ENCODE measurements at regions not wholly inside any gene's neighbourhood (a gene's known extent, or its start where the extent isn't known, plus 50 kb on each side); places are given as distances from the start of the nearest gene placed in this dataset.

DNA sequence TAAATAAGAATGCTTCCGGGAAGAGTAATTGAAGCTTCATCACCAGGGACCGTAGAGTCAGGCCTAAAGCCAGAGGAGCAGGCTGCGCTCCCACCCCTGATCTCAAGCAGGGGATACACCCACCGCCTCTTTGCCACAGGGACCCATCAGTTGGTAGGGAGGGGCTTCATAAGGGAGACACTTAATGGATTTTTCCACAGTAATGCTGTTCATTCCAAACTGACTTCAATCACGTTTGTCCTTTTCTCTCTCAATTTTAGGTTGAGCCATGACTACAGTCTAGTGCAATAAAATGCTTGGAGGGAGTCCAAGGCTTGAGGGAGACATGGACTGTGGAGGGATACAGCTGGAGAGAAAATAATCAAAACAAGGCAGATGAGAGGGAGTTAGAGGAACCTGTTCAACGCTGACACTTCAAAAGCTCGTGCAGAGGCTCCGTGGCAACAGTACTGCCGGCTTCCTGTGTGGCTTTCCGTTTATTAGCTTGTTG, 111.5 kb downstream of the SEC16B start:
- Histone ChIP-seq H3K9me3 (no peaks in the 10 kb centered on the region), H3K4me3 (no peak overlapping the region), H3K27ac (no peak overlapping the region), H3K27me3 (no peaks in the 10 kb centered on the region), H3K4me1 (no peaks in the 10 kb centered on the region), H3K36me3 (replicated peaks in 1 of 2; ENCODE audit: insufficient read depth in 1 of 2, low read depth in 2 of 2) (no peaks in the 10 kb centered on the region)
- TF ChIP-seq, protein P1, sequence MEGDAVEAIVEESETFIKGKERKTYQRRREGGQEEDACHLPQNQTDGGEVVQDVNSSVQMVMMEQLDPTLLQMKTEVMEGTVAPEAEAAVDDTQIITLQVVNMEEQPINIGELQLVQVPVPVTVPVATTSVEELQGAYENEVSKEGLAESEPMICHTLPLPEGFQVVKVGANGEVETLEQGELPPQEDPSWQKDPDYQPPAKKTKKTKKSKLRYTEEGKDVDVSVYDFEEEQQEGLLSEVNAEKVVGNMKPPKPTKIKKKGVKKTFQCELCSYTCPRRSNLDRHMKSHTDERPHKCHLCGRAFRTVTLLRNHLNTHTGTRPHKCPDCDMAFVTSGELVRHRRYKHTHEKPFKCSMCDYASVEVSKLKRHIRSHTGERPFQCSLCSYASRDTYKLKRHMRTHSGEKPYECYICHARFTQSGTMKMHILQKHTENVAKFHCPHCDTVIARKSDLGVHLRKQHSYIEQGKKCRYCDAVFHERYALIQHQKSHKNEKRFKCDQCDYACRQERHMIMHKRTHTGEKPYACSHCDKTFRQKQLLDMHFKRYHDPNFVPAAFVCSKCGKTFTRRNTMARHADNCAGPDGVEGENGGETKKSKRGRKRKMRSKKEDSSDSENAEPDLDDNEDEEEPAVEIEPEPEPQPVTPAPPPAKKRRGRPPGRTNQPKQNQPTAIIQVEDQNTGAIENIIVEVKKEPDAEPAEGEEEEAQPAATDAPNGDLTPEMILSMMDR (IDR thresholded peaks at IDR 0.05) = no peak
- no peak for TF ChIP-seq POLR2A (IDR thresholded peaks at IDR 0.05)
- WGBS, 2 donors = 53 to 58% methylated on average over 10 of the region's 10 CpGs
- ATAC-seq (no peak), DNase-seq (peak in 1 of 4 donors; percentile 7)
- intact Hi-C loops (cut with DNase I) = no loop called here

DNA sequence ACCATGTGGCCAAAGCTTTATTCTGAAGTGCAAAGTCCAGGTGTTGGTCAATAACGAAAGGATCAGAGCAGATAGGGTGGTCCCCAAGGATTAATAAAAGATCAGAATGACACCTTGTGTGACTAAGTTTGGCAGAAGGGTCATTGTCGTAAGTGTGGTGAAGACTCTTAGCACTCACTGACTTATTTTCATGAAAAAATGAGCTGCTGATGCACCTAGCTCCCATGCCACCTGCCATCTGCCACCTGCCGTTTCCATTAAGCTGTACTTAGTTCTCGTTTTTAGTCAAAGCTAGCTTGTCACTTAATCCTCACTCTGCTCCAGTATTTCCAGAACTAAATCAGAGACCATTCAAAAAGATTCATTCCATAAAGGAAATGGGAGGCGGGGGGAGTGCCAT, 112.6 kb downstream of the SEC16B start:
- WGBS, 2 donors = 78 to 81% methylated on average over 5 of the region's 5 CpGs
- Histone ChIP-seq H3K4me3 (no peak overlapping the region), H3K4me1 (no peaks in the 10 kb centered on the region), H3K27ac (no peak overlapping the region), H3K27me3 (no peaks in the 10 kb centered on the region), H3K36me3 (replicated peaks in 1 of 2; ENCODE audit: insufficient read depth in 1 of 2, low read depth in 2 of 2) (no peaks in the 10 kb centered on the region), H3K9me3 (no peaks in the 10 kb centered on the region)
- no peak for DNase-seq
- ATAC-seq = no peak
- TF ChIP-seq, protein P1 (IDR thresholded peaks at IDR 0.05) = no peak
- TF ChIP-seq POLR2A (IDR thresholded peaks at IDR 0.05) = no peak
- intact Hi-C loops (cut with DNase I) = no loop called here

DNA sequence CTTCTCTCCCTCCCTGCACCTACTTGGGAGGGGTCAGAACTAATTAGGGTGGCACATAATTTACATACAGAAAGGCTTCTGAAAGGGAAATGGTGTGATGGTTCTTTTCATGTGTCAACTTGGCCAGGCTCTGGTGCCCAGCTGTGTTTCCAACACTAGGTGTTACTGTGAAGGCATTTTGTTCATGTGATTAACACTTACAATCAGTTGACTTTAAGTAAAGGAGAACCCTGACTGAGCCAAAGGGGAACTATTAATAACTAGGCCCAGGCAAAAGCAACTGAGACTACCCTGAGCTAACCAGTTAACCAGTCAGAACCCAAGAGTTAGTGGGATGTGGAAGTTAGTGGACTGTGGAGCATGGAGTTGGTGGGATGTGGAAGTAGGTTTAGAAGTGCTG, 114.9 kb downstream of the SEC16B start:
- ATAC-seq = no peak
- intact Hi-C loops (cut with DNase I) = no loop called here

DNA sequence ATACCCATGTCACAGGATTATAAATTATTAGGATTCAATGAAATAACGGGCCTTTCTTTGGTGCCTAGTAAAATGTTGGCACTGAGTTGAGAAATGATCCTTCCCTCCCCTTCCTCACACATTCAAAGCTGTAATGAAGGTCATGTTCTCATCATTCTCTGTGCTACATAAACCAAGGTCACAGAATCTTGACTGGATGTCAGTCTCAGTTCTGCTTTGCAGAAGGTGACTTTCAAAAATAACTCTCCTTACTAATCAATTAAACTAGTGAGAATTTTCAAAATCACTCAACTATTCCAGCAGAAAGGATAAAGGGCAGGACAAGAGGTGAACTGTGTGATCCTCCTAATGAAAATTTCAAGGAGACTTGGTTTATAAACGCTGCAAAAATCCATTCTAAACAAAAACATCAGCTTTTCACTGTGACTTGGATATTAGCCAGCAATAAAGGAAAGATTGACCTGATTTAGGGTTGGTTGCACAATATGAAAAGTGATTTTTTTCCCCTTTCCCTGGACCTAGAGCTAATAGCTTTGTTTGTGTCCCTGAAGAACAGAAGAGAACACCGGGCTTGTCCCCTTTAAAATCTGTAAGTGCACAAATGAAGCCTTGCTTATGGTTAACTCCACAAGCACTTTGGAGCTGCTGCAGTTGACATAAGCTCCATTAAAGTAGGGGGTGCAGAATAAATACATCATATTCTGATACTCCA, 120.1 kb downstream of the SEC16B start:
- H3K4me1 ChIP-seq = no peaks in the 10 kb centered on the region
- TF ChIP-seq, protein P1 (IDR thresholded peaks at IDR 0.05) = no peak
- no peak for TF ChIP-seq POLR2A (IDR thresholded peaks at IDR 0.05)
- H3K4me3 ChIP-seq = no peak overlapping the region
- ATAC-seq (no peak), DNase-seq (no peak)
- no peaks in the 10 kb centered on the region for H3K9me3 ChIP-seq
- 21 to 32% methylated on average over 3 of the region's 3 CpGs for WGBS, 2 donors
- H3K36me3 ChIP-seq (replicated peaks in 1 of 2; ENCODE audit: insufficient read depth in 1 of 2, low read depth in 2 of 2) = no peaks in the 10 kb centered on the region
- intact Hi-C loops (cut with DNase I) = no loop called here
- no peak overlapping the region for H3K27ac ChIP-seq
- no peaks in the 10 kb centered on the region for H3K27me3 ChIP-seq

More for the DNA sequence above, 114.9 kb downstream of the SEC16B start:
- Histone ChIP-seq H3K9me3 (no peaks in the 10 kb centered on the region), H3K36me3 (replicated peaks in 1 of 2; ENCODE audit: insufficient read depth in 1 of 2, low read depth in 2 of 2) (no peaks in the 10 kb centered on the region), H3K4me3 (no peak overlapping the region), H3K27ac (no peak overlapping the region), H3K27me3 (no peaks in the 10 kb centered on the region), H3K4me1 (no peaks in the 10 kb centered on the region)
- TF ChIP-seq POLR2A (IDR thresholded peaks at IDR 0.05) = no peak
- TF ChIP-seq, protein P1 (IDR thresholded peaks at IDR 0.05) = peak in 1 of 7 experiments; percentile 18
- DNase-seq = no peak

DNA sequence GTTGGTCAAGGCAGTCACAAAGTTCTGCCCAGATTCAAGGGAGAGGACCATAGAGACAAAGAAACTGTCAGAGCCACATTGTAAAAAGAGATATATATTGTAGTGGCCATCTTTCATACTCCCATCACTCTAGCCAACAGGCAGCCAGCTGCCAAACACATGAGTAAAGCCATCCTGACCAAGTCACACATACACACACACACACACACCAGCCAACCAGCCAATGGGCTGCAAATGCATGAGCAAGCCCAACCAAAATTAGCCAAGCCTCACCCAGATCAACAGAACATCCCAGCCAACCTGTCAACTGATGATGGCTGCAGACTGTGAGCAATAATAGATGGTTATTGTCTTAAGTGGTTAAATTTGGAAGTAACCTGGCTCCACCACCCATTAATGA, 120.7 kb downstream of the SEC16B start:
- no peaks in the 10 kb centered on the region for H3K4me1 ChIP-seq
- no peaks in the 10 kb centered on the region for H3K9me3 ChIP-seq
- no peak overlapping the region for H3K4me3 ChIP-seq
- no peak for TF ChIP-seq POLR2A (IDR thresholded peaks at IDR 0.05)
- TF ChIP-seq, protein P1 (IDR thresholded peaks at IDR 0.05) = no peak
- DNase-seq (no peak), ATAC-seq (no peak)
- H3K27ac ChIP-seq = no peak overlapping the region
- no peaks in the 10 kb centered on the region for H3K27me3 ChIP-seq
- intact Hi-C loops (cut with DNase I) = no loop called here
- no peaks in the 10 kb centered on the region for H3K36me3 ChIP-seq (replicated peaks in 1 of 2; ENCODE audit: insufficient read depth in 1 of 2, low read depth in 2 of 2)
